ENCODE measurements at regions not wholly inside any gene's neighbourhood (a gene's known extent, or its start where the extent isn't known, plus 50 kb on each side); places are given as distances from the start of the nearest gene placed in this dataset.

- no peak for TF ChIP-seq ZBTB26 (tag by site-specific recombination; optimal IDR thresholded peaks at IDR 0.05)
- TF ChIP-seq CTCF (tag by site-specific recombination; IDR thresholded peaks at IDR 0.05) = no peak
- TF ChIP-seq ZSCAN5A (tag by site-specific recombination; IDR thresholded peaks at IDR 0.05) = no peak
- TF ChIP-seq REST (tag by site-specific recombination; IDR thresholded peaks at IDR 0.05) = no peak
- TF ChIP-seq ZNF558 (tag by site-specific recombination; IDR thresholded peaks at IDR 0.05) = no peak
- TF ChIP-seq ZNF157 (tag by site-specific recombination; IDR thresholded peaks at IDR 0.05) = no peak
- TF ChIP-seq ZNF654 (tag by site-specific recombination; IDR thresholded peaks at IDR 0.05; ENCODE audit: low read depth) = no peak
Measured at GRCh38 chr22:49678137-49678841, 149.4 kb downstream of the BRD1 start.
